NCI-H146 (cell line): ENCODE measurements at regions not wholly inside any gene's neighbourhood (a gene's known extent, or its start where the extent isn't known, plus 50 kb on each side); places are given as distances from the start of the nearest gene placed in this dataset.
A peak's percentile ranks its signal among the peaks of the same experiment; 100 is the strongest.

Experiments used
- DNase-seq: peaks from one replicate; lab custom pipeline; 2025; lab: John Stamatoyannopoulos, UW

DNA sequence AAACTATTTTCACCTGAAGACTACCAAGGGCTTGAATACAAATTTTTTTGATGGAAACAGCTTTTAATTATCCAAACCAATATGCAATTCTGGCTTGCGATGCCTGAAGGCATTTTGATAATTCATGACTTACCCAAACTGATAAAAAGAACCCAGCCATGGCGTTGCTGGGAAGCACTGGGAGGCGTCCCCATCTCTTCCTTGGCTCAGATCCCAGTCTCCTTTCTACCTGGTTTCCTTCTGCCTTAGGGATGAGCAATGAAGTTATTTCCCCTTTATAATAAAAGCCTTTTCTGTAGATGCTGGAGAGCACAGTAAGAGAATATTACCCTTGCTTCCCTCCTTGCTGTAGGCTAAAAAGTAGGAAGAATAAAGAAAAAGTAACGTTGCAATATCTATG is 129.1 kb upstream of the ANK3 start:
- DNase-seq, result peak; percentile 80

DNA sequence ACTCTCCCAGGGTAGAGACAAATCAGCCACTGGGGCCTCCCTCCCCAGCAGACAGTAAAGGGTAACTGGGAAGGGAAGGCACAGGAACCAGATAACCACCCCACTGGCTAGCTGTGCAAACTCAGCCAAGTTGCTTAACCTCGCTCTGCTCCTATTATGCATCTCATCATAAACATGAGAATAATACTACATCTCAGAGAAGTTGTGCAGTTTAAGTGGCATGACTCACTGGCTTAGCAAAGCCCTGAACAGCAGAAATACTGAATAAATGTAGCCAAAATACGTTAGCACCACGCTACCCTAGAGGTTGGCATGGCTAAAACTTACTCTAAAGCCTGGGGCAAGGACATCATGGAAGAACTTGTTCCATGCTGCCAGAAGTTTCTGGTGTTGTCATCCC is 128.1 kb upstream of the ANK3 start:
- DNase-seq, result no peak

DNA sequence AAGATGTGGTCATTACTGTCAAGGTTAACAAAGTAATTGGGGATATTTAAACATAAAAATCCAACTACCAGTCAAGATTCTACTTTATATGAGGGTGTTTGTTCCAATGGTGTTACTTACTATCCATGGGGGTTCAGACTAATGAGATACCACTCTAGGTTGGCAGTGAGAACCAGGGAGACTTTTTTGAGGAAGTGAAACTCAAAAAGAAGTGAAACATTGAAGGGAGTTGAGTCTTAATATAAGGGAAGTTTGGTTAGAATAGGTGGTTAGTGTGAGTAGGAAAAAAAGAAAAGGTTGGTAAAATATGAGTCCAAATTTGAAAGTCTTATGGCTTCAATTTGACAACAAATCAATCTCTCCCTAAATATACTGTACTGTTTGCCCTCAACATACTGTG is 123.6 kb upstream of the ANK3 start:
- no peak for DNase-seq

DNA sequence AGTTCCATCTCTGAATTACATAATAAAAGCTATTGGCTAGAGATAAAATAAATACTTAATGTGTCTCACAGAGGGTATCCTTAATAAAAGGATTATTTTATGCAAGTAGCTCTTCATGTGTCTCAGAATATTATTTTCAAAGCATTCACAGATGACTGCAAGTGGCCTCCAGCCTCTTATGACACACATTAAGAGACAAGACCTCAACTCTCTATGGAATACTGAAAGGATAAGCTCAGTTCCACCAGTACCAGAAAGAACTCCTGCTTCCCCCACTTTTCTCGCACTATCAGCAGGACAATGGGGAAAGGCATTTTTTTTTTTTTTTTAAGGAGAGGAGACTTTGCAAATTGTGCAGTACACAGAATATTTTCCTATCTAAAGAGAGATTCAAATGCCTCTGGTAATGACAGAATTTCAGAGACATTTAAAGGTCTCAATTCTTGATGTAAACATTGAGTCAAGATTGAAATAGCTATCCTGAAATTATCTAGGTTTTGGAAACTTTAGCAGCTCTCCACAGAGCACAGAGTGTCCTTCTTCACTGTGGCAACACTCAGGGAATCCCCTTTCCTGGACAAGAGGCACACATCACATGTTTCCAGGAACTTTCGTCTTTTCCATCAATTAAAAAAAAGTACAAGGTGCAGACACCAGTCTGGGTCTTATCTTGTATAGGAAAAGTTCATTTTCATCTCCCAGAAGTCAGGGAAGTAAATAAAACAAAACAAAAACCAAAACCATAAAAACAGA is 122.0 kb upstream of the ANK3 start:
- DNase-seq, result no peak

DNA sequence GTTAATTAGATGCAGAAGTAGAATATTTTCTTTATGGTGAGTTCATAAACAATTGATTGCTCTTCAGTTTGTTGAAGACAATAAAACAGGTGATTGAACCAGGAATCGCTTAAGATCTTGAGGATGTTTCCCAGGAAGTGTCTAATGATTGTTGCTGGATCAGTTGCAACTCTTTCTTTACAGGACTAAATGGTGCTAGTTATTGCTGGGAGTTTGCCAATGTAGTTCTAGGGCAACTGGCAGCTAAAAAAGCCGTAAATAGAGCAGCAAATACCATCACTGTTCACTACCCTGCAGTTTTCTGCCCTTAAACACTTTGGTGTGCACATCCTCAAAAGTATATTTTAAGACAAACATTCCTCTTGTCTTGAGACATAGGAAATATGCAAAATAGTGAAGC is 119.2 kb upstream of the ANK3 start:
- no peak for DNase-seq

DNA sequence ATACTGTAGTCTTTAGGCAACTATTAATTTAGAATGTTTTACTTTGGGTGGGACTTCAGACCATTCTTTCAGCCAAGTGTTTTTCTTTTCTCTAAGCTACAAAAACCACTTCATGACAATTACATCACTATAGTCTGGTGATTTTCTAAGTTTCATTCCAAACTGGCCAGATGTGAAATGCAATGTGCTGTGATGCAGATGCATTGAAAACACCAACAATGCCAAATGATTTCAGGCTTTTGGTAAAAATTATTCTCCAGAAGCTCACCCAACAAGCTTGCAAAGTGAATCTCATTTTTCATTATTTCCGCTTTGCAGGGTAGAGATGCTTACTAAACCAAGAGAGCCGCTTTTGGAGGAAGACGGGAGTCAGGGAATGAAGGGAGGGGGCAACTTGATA is 118.4 kb upstream of the ANK3 start:
- DNase-seq, result no peak

DNA sequence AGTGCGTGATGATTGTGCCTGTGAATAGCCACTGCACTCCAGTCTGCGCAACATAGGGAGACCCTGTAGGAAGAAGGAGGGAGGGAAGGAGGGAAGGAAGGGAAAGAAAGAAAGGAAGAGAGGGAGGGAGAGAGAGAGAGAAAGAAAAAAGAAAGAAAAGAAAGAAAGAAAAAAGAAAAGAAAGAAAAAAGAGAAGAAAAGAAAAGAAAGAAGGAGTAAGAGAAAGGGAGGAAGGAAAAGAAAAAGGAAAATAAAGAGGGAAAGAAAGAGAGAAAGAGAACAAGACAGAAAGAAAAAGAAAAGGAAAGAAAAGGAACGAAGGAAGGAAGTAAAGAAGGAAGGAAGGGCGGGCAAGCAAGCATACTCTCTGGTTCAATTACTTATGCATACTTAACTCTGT is 112.9 kb upstream of the ANK3 start:
- no peak for DNase-seq

DNA sequence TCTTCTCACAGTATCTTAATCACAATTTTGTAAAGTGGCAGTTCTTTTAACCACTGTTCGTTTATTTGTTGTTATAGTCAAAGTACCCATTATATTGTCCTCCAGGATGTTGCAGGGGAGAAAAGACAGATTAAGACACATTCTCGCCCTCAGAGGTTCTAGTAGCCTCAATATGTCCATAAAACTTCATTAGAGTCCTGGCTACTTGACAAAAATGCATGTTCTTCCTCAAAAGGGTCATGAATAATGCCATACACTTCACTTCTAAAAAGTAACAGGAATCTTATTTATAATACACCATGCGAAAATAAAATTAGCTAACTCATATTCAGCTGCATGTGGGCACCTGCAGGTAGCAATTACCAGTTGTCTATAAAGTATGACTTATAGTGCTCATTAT is 109.3 kb upstream of the ANK3 start:
- no peak for DNase-seq

DNA sequence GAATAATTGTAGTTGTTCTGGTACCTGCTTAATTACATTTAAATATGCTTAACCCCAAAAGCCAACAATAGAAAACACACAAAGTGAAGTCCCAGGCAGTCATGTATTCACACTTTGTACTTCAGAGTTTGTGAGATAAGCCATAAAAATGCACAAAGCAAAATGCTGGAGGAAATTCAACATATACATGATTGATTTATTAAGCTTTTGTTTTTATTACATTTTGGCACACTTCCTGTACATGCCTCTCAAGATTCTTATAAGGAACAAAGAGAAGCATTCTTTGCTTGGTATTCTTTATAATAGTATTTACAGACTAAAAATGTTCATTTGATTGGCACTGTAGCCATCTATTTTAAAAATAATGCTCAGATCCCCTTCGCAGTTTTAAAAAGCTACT is 107.7 kb upstream of the ANK3 start:
- no peak for DNase-seq

DNA sequence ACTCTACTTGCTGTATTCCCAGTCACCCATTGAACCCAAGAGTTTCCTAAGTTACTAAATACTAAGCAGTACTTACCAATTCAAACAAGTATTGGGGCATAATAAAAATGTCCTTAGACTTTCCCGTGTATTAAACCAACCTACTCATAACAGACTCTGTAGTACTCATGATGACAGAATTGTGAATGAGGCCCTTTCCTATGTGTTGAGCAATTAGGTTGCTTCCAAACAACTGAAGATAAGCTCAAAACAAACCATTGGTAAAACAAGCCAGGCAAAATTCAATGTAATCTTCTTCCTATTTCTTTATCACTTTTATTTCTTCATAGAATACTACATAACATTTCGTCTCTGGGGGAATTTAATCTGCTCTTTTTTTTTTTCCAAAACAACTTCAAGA is 106.5 kb upstream of the ANK3 start:
- no peak for DNase-seq

DNA sequence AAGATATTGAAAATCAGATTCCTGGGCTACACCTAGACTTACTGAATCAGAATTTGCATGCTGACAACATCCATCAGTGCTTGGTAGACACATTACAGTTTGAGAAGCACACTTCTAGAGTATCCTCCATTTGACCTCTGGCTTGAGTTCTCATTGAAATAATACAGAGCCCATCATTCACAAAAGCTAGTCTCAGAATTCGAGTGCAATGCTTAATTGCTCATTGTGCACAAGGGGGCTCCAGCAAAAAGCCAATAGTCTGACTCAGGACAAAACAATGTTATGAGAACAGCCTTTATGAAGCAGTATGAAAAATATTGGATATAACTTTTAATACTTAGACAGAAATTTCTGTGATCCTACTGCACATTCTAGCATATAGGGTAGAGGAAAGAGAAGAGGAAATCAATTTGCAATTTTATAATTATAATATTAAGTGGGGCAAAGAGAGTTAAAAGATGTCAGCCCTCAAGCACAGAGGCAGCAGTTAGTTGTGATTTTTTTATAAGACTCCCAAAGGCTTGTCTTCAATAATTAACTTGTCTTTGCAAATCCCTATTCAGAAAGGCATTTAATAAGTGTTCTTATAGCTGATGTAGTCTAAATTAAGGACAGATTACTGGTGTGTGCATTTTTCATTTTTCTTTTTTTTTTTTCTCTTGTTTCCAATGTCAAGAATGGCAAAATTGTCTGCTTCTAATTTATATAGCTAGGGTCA is 105.8 kb upstream of the ANK3 start:
- DNase-seq, result no peak

DNA sequence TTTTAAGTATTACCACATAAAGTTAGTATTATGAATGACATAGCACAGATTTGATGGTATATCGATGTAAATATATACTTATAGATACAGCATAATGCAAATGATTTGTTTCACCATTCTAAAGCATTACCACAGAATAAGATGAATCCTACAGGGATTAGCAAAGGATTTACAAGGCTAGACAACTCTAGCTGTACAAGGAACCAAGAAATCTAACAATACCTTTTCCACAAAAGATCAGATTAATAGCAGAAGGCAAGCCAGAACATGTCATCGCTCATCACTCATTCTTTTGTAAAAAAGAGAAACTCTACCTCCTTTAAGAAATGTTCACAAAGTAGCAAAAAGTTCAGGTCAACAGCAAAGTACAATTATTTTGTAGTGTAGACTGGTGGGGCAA is 105.1 kb upstream of the ANK3 start:
- DNase-seq, result no peak

DNA sequence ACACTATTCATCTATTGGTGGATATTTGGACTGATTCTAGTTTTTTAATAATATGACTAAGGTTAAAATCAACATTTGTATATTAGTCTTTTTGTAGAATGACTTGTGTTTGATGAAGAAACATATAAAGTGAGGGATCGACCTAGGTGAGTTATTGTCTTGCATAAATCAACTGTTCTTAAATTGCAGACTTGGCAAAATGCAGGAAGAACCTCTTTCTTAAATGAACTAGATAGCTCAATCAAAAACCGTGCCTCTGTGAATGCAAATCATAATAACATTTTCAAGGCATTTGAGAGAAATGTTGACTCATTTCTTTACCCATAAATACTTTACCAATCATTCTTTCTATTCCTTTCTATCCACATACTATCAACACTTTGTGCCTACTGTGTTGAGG is 101.5 kb upstream of the ANK3 start:
- no peak for DNase-seq

DNA sequence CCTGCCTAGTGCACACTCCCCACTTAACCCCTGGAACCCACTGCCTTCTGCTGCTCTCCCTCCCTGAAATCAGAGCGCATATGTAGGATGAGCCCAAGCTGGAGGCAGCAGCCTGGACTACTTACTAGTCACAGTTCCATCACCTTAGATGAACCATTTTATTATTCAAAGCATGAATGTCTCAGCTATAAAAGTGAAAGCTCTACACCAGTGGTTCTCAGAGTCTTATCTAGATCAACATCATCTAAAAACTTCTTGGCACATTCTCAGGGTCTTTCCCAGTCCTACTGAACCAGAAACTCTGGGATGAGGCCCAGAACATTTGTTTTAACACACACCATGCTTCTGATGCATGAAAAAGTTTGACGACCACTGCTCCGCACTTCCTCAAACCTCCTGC is 100.3 kb upstream of the ANK3 start:
- no peak for DNase-seq

DNA sequence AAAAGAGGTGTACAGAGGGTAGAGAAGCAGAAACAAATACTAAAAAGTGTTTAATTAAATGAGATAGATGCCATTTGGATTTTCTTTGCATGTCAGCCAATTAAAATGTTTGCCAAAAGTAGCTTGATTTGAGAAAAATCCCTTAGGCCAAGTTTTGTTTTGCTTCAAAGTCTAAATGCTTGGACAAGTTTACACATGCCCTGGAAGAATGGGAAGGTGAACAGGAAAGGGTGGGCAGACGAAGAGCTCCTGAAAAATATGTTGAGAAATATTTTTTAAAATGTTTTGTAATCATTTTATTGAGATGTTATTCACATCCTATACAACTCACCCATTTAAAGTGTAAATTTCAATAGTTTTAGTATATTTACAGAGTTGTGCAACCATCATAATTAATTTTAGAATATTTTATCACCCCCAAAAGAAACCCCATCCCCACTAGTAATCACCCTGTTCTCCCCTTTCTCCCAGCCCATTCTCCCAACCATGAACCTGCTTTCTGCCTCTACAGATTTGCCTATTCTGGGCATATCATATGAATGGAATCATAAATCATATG is 98.5 kb upstream of the ANK3 start:
- no peak for DNase-seq

DNA sequence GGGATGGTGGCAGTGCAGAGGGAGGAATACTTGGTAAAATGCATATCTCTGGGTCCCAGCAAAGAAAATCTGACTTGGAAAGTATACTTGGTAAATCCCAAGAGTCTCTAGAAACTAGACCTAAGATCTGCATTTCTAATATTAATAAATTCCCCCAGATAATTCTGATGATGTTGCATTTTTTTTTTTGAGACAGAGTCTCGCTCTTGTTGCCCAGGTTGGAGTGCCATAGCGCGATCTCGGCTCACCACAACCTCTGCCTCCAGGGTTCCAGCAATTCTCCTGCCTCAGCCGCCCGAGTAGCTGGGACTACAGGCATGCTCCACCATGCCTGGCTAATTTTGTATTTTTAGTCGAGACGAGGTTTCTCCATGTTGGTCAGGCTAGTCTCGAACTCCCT is 97.9 kb upstream of the ANK3 start:
- no peak for DNase-seq

DNA sequence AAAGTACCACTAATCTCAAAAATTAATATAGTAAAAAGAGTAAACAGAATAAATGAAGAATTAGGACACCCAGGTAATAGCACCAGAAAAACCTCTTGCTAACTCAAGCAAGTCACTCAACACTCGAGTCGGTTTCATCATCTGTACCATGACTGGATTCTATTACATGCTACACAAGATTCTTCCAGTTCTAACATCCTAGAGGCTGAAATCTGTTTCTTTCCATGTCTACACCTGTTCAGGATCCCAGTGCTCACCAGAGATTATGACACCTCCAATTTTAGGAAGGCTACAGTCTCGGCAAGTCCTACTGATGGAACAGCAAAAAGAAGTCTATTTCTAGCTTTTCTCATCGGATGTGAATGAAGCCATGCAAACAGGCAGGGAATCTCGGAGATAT is 95.3 kb upstream of the ANK3 start:
- no peak for DNase-seq

DNA sequence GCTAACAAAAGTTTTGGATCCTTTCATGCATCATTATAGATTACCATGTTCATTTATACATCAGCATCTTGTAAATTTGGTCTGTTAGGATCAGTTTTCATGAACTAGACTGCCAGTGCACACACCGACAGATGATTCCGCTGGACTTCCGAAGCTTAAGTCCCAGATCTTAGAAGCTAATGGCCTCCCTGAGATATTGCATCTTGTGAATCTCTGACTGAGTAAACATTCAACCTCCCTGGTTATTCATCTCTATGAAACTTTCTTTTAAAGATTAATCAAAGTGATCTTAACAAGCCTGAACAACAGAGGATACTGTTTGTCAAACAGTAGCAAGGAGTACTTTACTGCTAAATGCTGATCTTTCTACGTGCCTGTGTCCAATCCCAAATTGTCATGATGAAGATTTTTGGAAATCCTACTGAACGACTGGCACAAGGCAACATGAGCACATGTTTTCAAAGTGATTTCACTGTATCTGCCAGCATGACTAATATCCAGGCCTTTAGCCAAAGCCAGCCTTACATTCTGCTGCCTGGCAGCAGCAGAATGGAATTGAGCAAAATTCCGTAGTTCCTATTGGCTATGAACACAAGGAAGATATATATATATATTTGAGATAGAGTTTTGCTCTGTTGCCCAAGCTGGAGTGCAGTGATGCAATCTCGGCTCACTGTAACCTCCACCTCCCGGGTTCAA is 91.3 kb upstream of the ANK3 start:
- no peak for DNase-seq

DNA sequence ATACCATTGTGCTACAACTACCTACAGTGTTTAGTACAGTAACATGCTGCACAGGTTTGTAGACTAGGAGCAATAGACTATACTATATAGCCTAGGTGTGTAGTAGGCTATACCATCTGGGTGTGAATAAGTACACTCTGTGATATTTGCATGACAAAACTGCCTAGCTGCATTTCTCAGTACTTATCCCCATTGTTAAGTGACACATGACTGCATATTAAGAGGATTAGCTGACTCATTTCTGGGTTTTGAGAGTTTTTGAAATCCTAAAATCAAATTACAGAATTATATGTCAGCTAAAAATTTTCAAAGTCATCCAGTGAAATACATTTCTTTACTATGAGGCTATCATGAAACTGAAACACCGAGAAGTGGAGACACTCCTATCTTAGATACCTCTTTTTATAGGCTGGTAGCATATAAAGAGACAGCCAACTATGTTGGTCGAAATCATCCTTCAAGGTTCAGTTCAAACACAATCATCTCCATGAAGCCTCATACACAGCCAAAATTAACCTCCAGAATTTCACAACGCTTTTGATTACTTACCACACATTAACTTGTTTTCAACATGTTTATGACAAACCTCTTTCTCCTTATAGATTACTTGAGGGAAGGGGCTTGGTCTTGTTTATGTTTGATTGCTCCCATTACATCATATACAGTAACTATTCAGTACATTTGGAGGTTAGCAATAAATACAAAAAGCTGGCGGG is 89.8 kb upstream of the ANK3 start:
- no peak for DNase-seq

DNA sequence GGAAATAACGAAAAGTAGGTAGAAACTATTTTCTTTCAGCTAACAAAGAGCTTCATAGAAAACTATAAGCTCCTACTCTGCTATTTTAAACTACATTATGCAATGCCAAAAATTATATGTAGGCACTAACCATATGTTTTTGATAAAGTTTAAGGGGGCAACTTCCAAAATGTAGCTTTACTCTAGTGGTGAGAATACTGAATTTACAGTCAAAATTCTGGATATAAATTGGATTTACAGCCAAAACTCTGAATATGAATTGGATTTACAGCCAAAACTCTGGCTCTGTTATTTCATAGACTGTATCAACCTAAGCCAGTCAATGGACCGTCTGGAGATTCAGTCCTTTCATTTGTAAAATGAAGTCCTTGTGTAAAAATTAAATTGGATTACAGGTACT is 86.8 kb upstream of the ANK3 start:
- DNase-seq, result no peak

DNA sequence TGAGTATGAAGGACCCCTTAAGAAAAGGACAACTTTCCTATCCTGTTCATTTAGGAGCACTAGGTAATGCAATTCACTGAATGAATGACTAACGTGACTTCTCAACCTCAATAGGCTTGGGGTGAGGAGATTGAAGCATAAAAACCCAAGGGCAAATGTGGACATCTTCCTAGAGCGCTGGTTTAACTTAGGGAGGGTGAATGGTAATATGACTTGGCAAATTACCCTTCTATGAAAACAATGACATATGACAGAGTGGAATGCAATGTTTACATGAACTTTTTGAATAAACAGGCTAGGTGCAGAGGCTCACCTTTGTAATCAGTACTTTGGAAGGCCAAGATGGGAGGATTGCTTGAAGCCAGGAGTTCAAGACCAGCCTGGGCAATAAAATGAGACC is 83.9 kb upstream of the ANK3 start:
- DNase-seq, result no peak

DNA sequence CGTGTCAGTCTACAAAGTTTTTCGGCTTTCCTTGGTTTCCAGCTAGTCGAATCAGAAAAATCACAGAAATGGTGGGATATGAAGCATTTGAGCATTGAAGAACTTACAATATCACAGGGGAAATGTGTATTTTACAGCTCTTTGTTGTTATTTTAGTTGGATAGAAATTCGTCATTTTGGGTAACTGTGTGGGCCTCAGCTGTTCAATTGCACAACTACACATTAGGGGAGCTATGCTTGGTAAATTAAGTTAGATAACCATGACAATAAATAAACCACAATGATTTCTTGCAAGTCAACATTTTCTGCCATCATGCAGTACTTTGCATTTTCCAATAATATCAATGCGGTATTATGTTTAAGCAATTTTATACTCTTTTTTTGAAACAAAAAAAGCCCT is 80.4 kb upstream of the ANK3 start:
- DNase-seq, result no peak
